Mesendoderm (in vitro differentiated cells): ENCODE measurements at regions not wholly inside any gene's neighbourhood (a gene's known extent, or its start where the extent isn't known, plus 50 kb on each side); places are given as distances from the start of the nearest gene placed in this dataset.

Experiments used
- DNase-seq: peaks from one replicate; pipeline ENCODE4 v3.0.0; 2013
- H2AK5ac ChIP-seq: 2 replicates; pipeline ENCODE4 v1.6.1; 2013; ENCODE audit warnings: low read length, inconsistent platforms
- H2BK120ac ChIP-seq: 2 replicates; pipeline ENCODE4 v1.6.1; 2013; ENCODE audit warnings: low read depth, mild to moderate bottlenecking, low read length, moderate library complexity, mixed read lengths
- H2BK15ac ChIP-seq: replicated peaks from 2 replicates; pipeline ENCODE4 v1.6.1; 2013; ENCODE audit warnings: low read depth, mild to moderate bottlenecking, moderate library complexity
- H2BK5ac ChIP-seq: 2 replicates; pipeline ENCODE4 v1.6.1; 2013; ENCODE audit warnings: low read length, inconsistent platforms
- H3K18ac ChIP-seq: 2 replicates; pipeline ENCODE4 v1.6.1; 2013; ENCODE audit warnings: mild to moderate bottlenecking, low read length, mixed read lengths
- H3K23ac ChIP-seq: one replicate; pipeline ENCODE4 v1.6.1; 2013; ENCODE audit warnings: low read length
- H3K27ac ChIP-seq: 2 replicates; pipeline ENCODE4 v1.5.1; 2013; ENCODE audit warnings: low read depth, mild to moderate bottlenecking, inconsistent platforms, low read length, moderate library complexity
- H3K27me3 ChIP-seq: 2 replicates; pipeline ENCODE4 v1.6.1; 2013; ENCODE audit warnings: low read length, control low read depth, mild to moderate bottlenecking, inconsistent platforms; ENCODE audit not compliant: insufficient read depth, poor library complexity
- H3K36me3 ChIP-seq: 2 replicates; pipeline ENCODE4 v1.6.1; 2013; ENCODE audit warnings: low read length, inconsistent platforms; ENCODE audit not compliant: control insufficient read depth, insufficient read depth
- H3K4ac ChIP-seq: one replicate; pipeline ENCODE4 v1.6.1; 2013; ENCODE audit warnings: low read depth, mild to moderate bottlenecking, low read length, moderate library complexity
- H3K4me1 ChIP-seq: 2 replicates; pipeline ENCODE4 v1.6.1; 2013; ENCODE audit warnings: low read depth, low read length, inconsistent platforms; ENCODE audit not compliant: control insufficient read depth
- H3K4me2 ChIP-seq: 2 replicates; pipeline ENCODE4 v1.6.1; 2013; ENCODE audit warnings: low read length
- H3K4me3 ChIP-seq: 2 replicates; pipeline ENCODE4 v1.5.1; 2013; ENCODE audit warnings: mild to moderate bottlenecking, low read length
- H3K56ac ChIP-seq: one replicate; pipeline ENCODE4 v1.6.1; 2013; ENCODE audit warnings: low read length
- H3K79me1 ChIP-seq: 2 replicates; pipeline ENCODE4 v1.6.1; 2013; ENCODE audit warnings: low read length, inconsistent platforms
- H3K79me2 ChIP-seq: 2 replicates; pipeline ENCODE4 v1.6.1; 2013; ENCODE audit warnings: mild to moderate bottlenecking, low read length; ENCODE audit not compliant: control insufficient read depth, insufficient read depth
- H3K9ac ChIP-seq: 2 replicates; pipeline ENCODE4 v1.6.1; 2013; ENCODE audit warnings: low read length, inconsistent platforms
- H4K5ac ChIP-seq: one replicate; pipeline ENCODE4 v1.6.1; 2013; ENCODE audit warnings: low read length
- H4K8ac ChIP-seq: one replicate; pipeline ENCODE4 v1.6.1; 2013; ENCODE audit warnings: low read depth, mild to moderate bottlenecking, control low read depth, low read length, moderate library complexity
- WGBS: extraction: QIAGEN DNeasy Blood & Tissue Kit; methylation state at CpG from one replicate; pipeline ENCODE4 v1.1.7; 2013; ENCODE audit warnings: low lambda C conversion rate, missing lambda C conversion rate; ENCODE audit not compliant: insufficient coverage; ENCODE audit errors: extremely low coverage; 5-methylcytosine and 5-hydroxymethylcytosine counted together

DNA sequence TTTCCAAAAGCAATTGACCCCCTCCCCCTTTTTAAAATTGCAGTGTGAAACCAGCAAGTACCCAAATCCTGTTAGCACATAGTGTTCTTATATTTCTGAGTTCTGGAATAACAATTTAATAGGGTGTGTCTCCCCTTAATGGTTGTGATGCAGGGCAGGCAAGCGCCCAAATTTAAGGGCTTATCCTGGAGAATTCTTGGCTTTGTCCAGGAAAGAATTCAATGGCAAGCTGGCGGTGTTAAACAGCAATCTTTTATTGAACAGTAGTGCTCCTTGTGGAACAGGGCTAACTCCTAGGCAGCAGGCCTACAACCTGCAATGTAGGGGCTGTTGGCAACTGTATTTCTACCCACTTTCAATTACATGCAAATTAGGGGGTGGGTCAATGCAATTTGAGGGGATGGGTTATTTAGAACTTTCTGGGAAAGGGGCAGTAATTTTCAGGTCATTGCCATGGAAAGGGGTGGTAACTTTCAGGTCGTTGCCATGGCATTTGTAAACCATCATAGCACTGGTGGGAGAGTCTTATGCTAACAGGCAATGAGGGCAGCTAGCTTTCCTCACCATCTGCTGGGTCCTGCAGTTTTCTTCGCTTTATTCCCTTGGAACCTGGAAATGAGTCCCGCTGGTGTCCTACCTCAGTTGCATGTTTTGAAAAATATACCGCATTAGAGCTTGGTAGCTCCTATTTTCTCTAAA is 149.0 kb upstream of the KCTD1 start:
- Histone ChIP-seq H4K8ac (no peak overlapping the region), H3K4me2 (no peak overlapping the region), H3K56ac (no peak overlapping the region), H2BK15ac (no peak overlapping the region), H3K27me3 (peaks cover 2% of the 10 kb centered on the region), H3K9ac (no peak overlapping the region), H3K4ac (no peak overlapping the region), H3K4me3 (no peak overlapping the region), H3K36me3 (no peaks in the 10 kb centered on the region), H2AK5ac (no peak overlapping the region), H4K5ac (no peak overlapping the region), H3K4me1 (peaks cover 6% of the 10 kb centered on the region), H3K79me1 (no peaks in the 10 kb centered on the region), H3K23ac (no peak overlapping the region), H2BK5ac (no peak overlapping the region), H3K79me2 (no peaks in the 10 kb centered on the region), H3K27ac (no peak overlapping the region), H2BK120ac (no peak overlapping the region), H3K18ac (no peak overlapping the region)
- whole genome bisulfite sequencing: no CpG with 5 or more reads among the region's 6 CpGs
- peak; percentile 36 for DNase-seq

DNA sequence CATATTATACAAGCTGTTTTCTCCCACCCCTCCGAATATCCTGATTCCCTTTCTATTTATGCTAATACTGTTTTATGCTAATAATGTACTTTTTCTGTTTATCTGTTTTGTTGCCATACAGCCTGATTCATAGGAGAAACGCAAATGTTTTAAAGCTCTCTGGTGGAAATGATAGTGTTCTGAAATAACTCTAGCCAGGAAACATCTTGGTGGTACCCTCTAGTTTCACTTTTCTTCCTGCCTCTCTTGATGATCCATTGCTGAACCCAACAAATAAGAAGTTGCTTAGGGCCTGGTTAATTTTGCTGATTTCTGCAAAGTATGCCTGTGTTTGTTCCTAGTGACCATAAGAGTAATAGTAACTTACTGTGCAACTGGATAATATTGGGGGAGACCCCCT is 148.4 kb upstream of the KCTD1 start:
- Histone ChIP-seq H3K79me2 (no peaks in the 10 kb centered on the region), H3K36me3 (no peaks in the 10 kb centered on the region), H3K23ac (no peak overlapping the region), H3K4me2 (no peak overlapping the region), H3K56ac (no peak overlapping the region), H3K27ac (no peak overlapping the region), H3K4me1 (peaks cover 6% of the 10 kb centered on the region), H3K27me3 (peaks cover 2% of the 10 kb centered on the region), H2BK15ac (no peak overlapping the region), H3K4me3 (no peak overlapping the region), H3K9ac (no peak overlapping the region), H3K79me1 (no peaks in the 10 kb centered on the region), H4K5ac (no peak overlapping the region), H2BK5ac (no peak overlapping the region), H2BK120ac (no peak overlapping the region), H3K18ac (no peak overlapping the region), H2AK5ac (no peak overlapping the region), H4K8ac (no peak overlapping the region), H3K4ac (no peak overlapping the region)
- no CpG with 5 or more reads among the region's 2 CpGs for WGBS
- DNase-seq: no peak

DNA sequence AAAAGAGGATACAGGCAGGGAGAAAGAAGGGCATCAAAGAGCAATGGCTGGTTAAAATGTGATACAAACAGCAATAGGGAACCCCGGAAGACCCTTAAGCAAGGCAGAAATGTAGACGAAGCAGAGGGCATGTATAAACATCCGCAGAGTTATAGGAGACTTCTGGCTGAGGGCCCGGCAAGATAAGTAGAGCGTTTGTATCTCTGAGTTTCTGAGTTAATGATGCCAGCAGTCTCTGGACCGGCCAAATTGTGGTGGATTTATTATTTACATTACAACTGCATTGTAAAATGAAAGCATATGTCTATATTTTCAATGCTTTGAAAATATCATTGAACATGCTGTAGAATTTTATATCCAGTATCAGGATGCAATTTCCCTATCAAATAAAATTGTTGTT is 148.0 kb upstream of the KCTD1 start:
- Histone ChIP-seq H3K23ac (no peak overlapping the region), H3K4me2 (no peak overlapping the region), H3K56ac (no peak overlapping the region), H4K5ac (no peak overlapping the region), H4K8ac (no peak overlapping the region), H3K4me3 (no peak overlapping the region), H3K27ac (no peak overlapping the region), H3K9ac (no peak overlapping the region), H2AK5ac (no peak overlapping the region), H3K18ac (no peak overlapping the region), H2BK15ac (no peak overlapping the region), H3K36me3 (no peaks in the 10 kb centered on the region), H3K79me1 (no peaks in the 10 kb centered on the region), H2BK120ac (no peak overlapping the region), H3K79me2 (no peaks in the 10 kb centered on the region), H3K4ac (no peak overlapping the region), H3K27me3 (peaks cover 2% of the 10 kb centered on the region), H2BK5ac (no peak overlapping the region), H3K4me1 (peaks cover 6% of the 10 kb centered on the region)
- WGBS: no CpG with 5 or more reads among the region's 6 CpGs
- DNase-seq: no peak

DNA sequence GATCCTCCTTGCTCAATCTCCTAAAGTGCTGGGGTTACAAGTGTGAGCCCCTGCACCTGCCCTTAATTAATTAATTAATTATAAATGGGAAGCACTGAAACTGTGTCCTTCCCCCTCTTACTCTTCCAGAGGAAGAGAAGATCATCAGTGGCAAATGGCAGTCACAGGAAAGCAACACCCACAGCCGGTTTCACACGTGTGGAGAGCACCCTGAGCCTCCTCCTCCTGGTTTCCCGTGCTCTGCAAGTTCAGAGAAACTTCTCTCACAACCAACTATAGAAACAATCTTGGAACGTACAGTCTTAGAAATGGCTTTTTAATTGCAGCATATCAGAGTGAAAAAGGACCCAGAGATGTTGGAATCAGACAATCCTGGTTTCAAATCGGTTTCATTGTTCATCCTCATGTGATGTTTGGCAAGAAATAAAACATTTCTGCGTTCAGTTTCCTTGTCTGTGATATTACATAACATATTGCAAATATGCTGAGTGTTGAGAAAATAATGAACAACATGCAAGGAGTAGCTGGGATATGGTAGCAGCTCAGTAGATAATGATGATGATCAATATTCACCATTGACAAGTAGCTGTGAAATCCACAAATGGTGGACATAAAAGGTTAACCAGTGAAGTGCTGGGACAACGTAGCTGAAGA is 141.0 kb upstream of the KCTD1 start:
- no peak overlapping the region for H4K5ac ChIP-seq

DNA sequence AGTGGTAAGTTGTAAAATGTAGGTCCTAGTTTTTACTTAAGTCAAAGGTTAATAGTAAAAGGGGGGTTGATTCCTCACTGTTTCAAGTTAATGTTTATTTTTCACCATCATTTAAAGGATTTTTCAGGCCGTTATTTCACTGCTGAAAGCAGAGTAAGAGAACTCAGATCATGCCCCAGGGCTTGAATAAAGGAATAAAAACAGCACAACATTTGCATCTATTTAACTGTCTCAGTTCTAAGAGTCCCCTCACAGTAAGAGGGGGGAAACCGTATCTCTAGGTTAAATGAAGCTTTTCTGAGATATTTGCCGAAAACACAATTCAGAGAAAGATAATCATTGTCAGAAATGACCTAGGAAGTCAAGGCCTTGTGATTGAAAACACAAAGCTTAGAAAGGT is 138.2 kb upstream of the KCTD1 start:
- Histone ChIP-seq H2BK5ac (no peak overlapping the region), H2BK15ac (no peak overlapping the region), H3K36me3 (no peaks in the 10 kb centered on the region), H3K4me3 (no peak overlapping the region), H3K4me1 (peaks cover 4% of the 10 kb centered on the region), H3K27me3 (no peaks in the 10 kb centered on the region), H4K5ac (no peak overlapping the region), H3K18ac (peak overlapping the region; percentile 41), H4K8ac (peak overlapping the region; percentile 28), H3K4me2 (no peak overlapping the region), H2AK5ac (no peak overlapping the region), H3K79me2 (no peaks in the 10 kb centered on the region), H3K56ac (no peak overlapping the region), H3K9ac (no peak overlapping the region), H3K27ac (no peak overlapping the region), H3K4ac (no peak overlapping the region), H2BK120ac (no peak overlapping the region), H3K23ac (no peak overlapping the region), H3K79me1 (no peaks in the 10 kb centered on the region)
- no CpG with 5 or more reads among the region's 3 CpGs for WGBS
- no peak for DNase-seq

More for the DNA sequence above, 141.0 kb upstream of the KCTD1 start:
- Histone ChIP-seq H3K23ac (no peak overlapping the region), H2BK120ac (no peak overlapping the region), H3K18ac (no peak overlapping the region), H3K4me3 (no peak overlapping the region), H2BK5ac (no peak overlapping the region), H4K8ac (no peak overlapping the region), H3K27me3 (no peaks in the 10 kb centered on the region), H3K79me2 (no peaks in the 10 kb centered on the region), H2AK5ac (no peak overlapping the region), H3K36me3 (no peaks in the 10 kb centered on the region), H3K4me1 (peaks cover 4% of the 10 kb centered on the region), H3K79me1 (no peaks in the 10 kb centered on the region), H2BK15ac (no peak overlapping the region), H3K27ac (no peak overlapping the region), H3K9ac (no peak overlapping the region), H3K56ac (no peak overlapping the region), H3K4ac (no peak overlapping the region), H3K4me2 (no peak overlapping the region)
- WGBS: no CpG with 5 or more reads among the region's 7 CpGs
- no peak for DNase-seq
